Neural cell (in vitro differentiated cells): ENCODE measurements at regions not wholly inside any gene's neighbourhood (a gene's known extent, or its start where the extent isn't known, plus 50 kb on each side); places are given as distances from the start of the nearest gene placed in this dataset.

Source experiments
- H2AFZ ChIP-seq: fragments of 200-600, 300-800 bp; sonication (generic), shearing (Covaris generic); 2 replicates; pipeline ENCODE4 v1.6.0; 2014; ENCODE audit warnings: low read depth, mild to moderate bottlenecking, antibody characterized with exemption, low read length, moderate library complexity
- H3F3A ChIP-seq: fragments of 200-600 bp; shearing (Covaris generic); 2 replicates; pipeline ENCODE4 v1.6.1; 2016; ENCODE audit warnings: mild to moderate bottlenecking, moderate library complexity, mixed read lengths, antibody characterized with exemption, low read length; ENCODE audit not compliant: insufficient read depth, poor library complexity, severe bottlenecking
- H3K27ac ChIP-seq: fragments of 200-600, 300-800 bp; sonication (generic), shearing (Covaris generic); 2 replicates; pipeline ENCODE4 v1.5.1; 2014; ENCODE audit warnings: mild to moderate bottlenecking, low read length, moderate library complexity
- H3K27me3 ChIP-seq: fragments of 300-800, 200-600 bp; sonication (generic), shearing (Covaris generic); 2 replicates; pipeline ENCODE4 v1.6.0; 2014; ENCODE audit warnings: mild to moderate bottlenecking, low read depth, low read length, moderate library complexity; ENCODE audit not compliant: insufficient read depth
- H3K36me3 ChIP-seq: fragments of 300-800, 200-600 bp; sonication (generic), shearing (Covaris generic); 2 replicates; pipeline ENCODE4 v1.5.1; 2014; ENCODE audit warnings: mild to moderate bottlenecking, antibody characterized with exemption, low read length, moderate library complexity; ENCODE audit not compliant: insufficient read depth
- H3K4me2 ChIP-seq: fragments of 300-800, 200-600 bp; sonication (generic), shearing (Covaris generic); 2 replicates; pipeline ENCODE4 v1.6.0; 2014; ENCODE audit warnings: mild to moderate bottlenecking, low read length
- H3K4me3 ChIP-seq: fragments of 300-800, 200-600 bp; sonication (generic), shearing (Covaris generic); 2 replicates; pipeline ENCODE4 v1.5.1; 2014; ENCODE audit warnings: mild to moderate bottlenecking, low read length, moderate library complexity
- H3K79me2 ChIP-seq: fragments of 200-600 bp; shearing (Covaris generic); replicated peaks from 2 replicates; pipeline ENCODE4 v1.6.0; 2014; ENCODE audit warnings: mild to moderate bottlenecking, low read length, moderate library complexity; ENCODE audit not compliant: insufficient read depth
- H3K9ac ChIP-seq: fragments of 300-800, 200-600 bp; sonication (generic), shearing (Covaris generic); 2 replicates; pipeline ENCODE4 v1.6.1; 2016; ENCODE audit warnings: mild to moderate bottlenecking, low read length, mixed read lengths
- H3K9me2 ChIP-seq: fragments of 200-600 bp; shearing (Covaris generic); 2 replicates; pipeline ENCODE4 v1.6.1; 2016; ENCODE audit warnings: mild to moderate bottlenecking, low read length, mixed read lengths; ENCODE audit not compliant: insufficient read depth
- H3K9me3 ChIP-seq: fragments of 200-600, 300-800 bp; sonication (generic), shearing (Covaris generic); 2 replicates; pipeline ENCODE4 v1.6.1; 2016; ENCODE audit warnings: mild to moderate bottlenecking, mixed run types, low read length, moderate library complexity, mixed read lengths
- H4K20me1 ChIP-seq: fragments of 200-600 bp; shearing (Covaris generic); 2 replicates; pipeline ENCODE4 v1.6.1; 2016; ENCODE audit warnings: mild to moderate bottlenecking, mixed run types; ENCODE audit not compliant: insufficient read depth
- CTCF ChIP-seq: fragments of 450-650 bp; IDR thresholded peaks from 2 replicates; pipeline ENCODE4 v1.5.1; 2014; ENCODE audit warnings: antibody characterized with exemption, mild to moderate bottlenecking, moderate library complexity; ENCODE audit not compliant: poor library complexity, severe bottlenecking
- EP300 ChIP-seq: fragments of 450-650 bp; conservative IDR thresholded peaks from 2 replicates; pipeline ENCODE4 v1.6.1; 2014; ENCODE audit warnings: antibody characterized with exemption, mild to moderate bottlenecking, moderate library complexity; ENCODE audit not compliant: poor library complexity, severe bottlenecking
- EZH2 ChIP-seq: fragments of 200-600, 300-800 bp; shearing (Covaris generic), sonication (generic); IDR thresholded peaks from 2 replicates; pipeline ENCODE4 v1.6.1; 2014; ENCODE audit warnings: antibody characterized with exemption, low read length, borderline replicate concordance, mild to moderate bottlenecking; ENCODE audit not compliant: insufficient read depth, poor library complexity, severe bottlenecking
- MXI1 ChIP-seq: fragments of 450-650 bp; conservative IDR thresholded peaks from 2 replicates; pipeline ENCODE4 v1.6.1; 2014; ENCODE audit warnings: antibody characterized with exemption, mild to moderate bottlenecking; ENCODE audit not compliant: poor library complexity, severe bottlenecking
- POLR2AphosphoS5 ChIP-seq: IDR thresholded peaks from 2 replicates; pipeline ENCODE4 v1.6.1; 2012
- RAD21 ChIP-seq: fragments of 450-650 bp; conservative IDR thresholded peaks from 2 replicates; pipeline ENCODE4 v1.6.1; 2014; ENCODE audit warnings: antibody characterized with exemption, mild to moderate bottlenecking, moderate library complexity
- SMC3 ChIP-seq: fragments of 450-650 bp; conservative IDR thresholded peaks from 2 replicates; pipeline ENCODE4 v1.6.1; 2014; ENCODE audit warnings: antibody characterized with exemption, mild to moderate bottlenecking, moderate library complexity; ENCODE audit not compliant: poor library complexity
- TAF1 ChIP-seq: IDR thresholded peaks from 2 replicates; pipeline ENCODE4 v1.6.1; 2012; ENCODE audit warnings: low read depth
- TF ChIP-seq, protein P1 (sequence below): IDR thresholded peaks from 2 replicates; pipeline ENCODE4 v1.6.1; 2012; ENCODE audit warnings: borderline replicate concordance

- no peak overlapping the region for H3K27ac ChIP-seq
- no peak overlapping the region for H3K9ac ChIP-seq
- H3K4me2 ChIP-seq = no peak overlapping the region
- no peak overlapping the region for H2AFZ ChIP-seq
- no peaks in the 10 kb centered on the region for H4K20me1 ChIP-seq
- no peaks in the 10 kb centered on the region for H3K79me2 ChIP-seq
- no peaks in the 10 kb centered on the region for H3K36me3 ChIP-seq
- H3K4me3 ChIP-seq = no peak overlapping the region
- TF ChIP-seq CTCF (no peak), EP300 (no peak), RAD21 (no peak)
- no peaks in the 10 kb centered on the region for H3K9me2 ChIP-seq
- no peaks in the 10 kb centered on the region for H3K9me3 ChIP-seq
- no peaks in the 10 kb centered on the region for H3K27me3 ChIP-seq
- no peaks in the 10 kb centered on the region for H3F3A ChIP-seq
Measured at GRCh38 chr16:86128246-86128645, 229.3 kb downstream of the IRF8 start.

DNA sequence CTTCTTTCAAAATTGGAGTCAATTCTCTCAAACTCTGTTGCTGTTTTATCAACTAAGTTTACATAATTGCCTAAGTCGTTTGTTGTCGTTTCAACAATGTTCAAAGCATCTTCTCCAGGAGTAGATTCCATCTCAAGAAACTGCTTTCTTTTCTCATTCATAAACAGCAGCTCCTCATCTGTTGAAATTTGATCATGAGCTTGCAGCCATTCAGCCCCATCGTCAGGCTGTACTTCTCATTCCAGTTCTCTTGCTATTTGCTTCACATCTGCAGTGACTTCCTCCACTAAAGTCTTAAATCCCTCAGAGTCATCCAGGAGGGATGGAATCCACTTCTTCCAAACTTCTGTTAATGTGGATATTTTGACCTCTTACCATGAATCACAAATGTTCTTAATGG is 230.6 kb downstream of the IRF8 start:
- Histone ChIP-seq H3F3A (no peaks in the 10 kb centered on the region), H3K4me2 (no peak overlapping the region), H4K20me1 (no peaks in the 10 kb centered on the region), H3K9me2 (no peaks in the 10 kb centered on the region), H3K9ac (no peak overlapping the region), H2AFZ (no peak overlapping the region), H3K79me2 (no peaks in the 10 kb centered on the region), H3K27me3 (no peaks in the 10 kb centered on the region), H3K27ac (no peak overlapping the region), H3K36me3 (no peaks in the 10 kb centered on the region), H3K9me3 (no peaks in the 10 kb centered on the region), H3K4me3 (no peak overlapping the region)
- TF ChIP-seq EP300 (no peak), EZH2 (no peak), POLR2AphosphoS5 (no peak), SMC3 (no peak), RAD21 (no peak), MXI1 (no peak), TAF1 (no peak), CTCF (no peak)
- TF ChIP-seq, protein P1, sequence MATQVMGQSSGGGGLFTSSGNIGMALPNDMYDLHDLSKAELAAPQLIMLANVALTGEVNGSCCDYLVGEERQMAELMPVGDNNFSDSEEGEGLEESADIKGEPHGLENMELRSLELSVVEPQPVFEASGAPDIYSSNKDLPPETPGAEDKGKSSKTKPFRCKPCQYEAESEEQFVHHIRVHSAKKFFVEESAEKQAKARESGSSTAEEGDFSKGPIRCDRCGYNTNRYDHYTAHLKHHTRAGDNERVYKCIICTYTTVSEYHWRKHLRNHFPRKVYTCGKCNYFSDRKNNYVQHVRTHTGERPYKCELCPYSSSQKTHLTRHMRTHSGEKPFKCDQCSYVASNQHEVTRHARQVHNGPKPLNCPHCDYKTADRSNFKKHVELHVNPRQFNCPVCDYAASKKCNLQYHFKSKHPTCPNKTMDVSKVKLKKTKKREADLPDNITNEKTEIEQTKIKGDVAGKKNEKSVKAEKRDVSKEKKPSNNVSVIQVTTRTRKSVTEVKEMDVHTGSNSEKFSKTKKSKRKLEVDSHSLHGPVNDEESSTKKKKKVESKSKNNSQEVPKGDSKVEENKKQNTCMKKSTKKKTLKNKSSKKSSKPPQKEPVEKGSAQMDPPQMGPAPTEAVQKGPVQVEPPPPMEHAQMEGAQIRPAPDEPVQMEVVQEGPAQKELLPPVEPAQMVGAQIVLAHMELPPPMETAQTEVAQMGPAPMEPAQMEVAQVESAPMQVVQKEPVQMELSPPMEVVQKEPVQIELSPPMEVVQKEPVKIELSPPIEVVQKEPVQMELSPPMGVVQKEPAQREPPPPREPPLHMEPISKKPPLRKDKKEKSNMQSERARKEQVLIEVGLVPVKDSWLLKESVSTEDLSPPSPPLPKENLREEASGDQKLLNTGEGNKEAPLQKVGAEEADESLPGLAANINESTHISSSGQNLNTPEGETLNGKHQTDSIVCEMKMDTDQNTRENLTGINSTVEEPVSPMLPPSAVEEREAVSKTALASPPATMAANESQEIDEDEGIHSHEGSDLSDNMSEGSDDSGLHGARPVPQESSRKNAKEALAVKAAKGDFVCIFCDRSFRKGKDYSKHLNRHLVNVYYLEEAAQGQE = no peak
